Neural cell (in vitro differentiated cells): ENCODE measurements at regions not wholly inside any gene's neighbourhood (a gene's known extent, or its start where the extent isn't known, plus 50 kb on each side); places are given as distances from the start of the nearest gene placed in this dataset.

Source experiments
- H2AFZ ChIP-seq: fragments of 200-600, 300-800 bp; sonication (generic), shearing (Covaris generic); 2 replicates; pipeline ENCODE4 v1.6.0; 2014; ENCODE audit warnings: low read depth, mild to moderate bottlenecking, antibody characterized with exemption, low read length, moderate library complexity
- H3F3A ChIP-seq: fragments of 200-600 bp; shearing (Covaris generic); 2 replicates; pipeline ENCODE4 v1.6.1; 2016; ENCODE audit warnings: mild to moderate bottlenecking, moderate library complexity, mixed read lengths, antibody characterized with exemption, low read length; ENCODE audit not compliant: insufficient read depth, poor library complexity, severe bottlenecking
- H3K27ac ChIP-seq: fragments of 200-600, 300-800 bp; sonication (generic), shearing (Covaris generic); 2 replicates; pipeline ENCODE4 v1.5.1; 2014; ENCODE audit warnings: mild to moderate bottlenecking, low read length, moderate library complexity
- H3K27me3 ChIP-seq: fragments of 300-800, 200-600 bp; sonication (generic), shearing (Covaris generic); 2 replicates; pipeline ENCODE4 v1.6.0; 2014; ENCODE audit warnings: mild to moderate bottlenecking, low read depth, low read length, moderate library complexity; ENCODE audit not compliant: insufficient read depth
- H3K36me3 ChIP-seq: fragments of 300-800, 200-600 bp; sonication (generic), shearing (Covaris generic); 2 replicates; pipeline ENCODE4 v1.5.1; 2014; ENCODE audit warnings: mild to moderate bottlenecking, antibody characterized with exemption, low read length, moderate library complexity; ENCODE audit not compliant: insufficient read depth
- H3K4me2 ChIP-seq: fragments of 300-800, 200-600 bp; sonication (generic), shearing (Covaris generic); 2 replicates; pipeline ENCODE4 v1.6.0; 2014; ENCODE audit warnings: mild to moderate bottlenecking, low read length
- H3K4me3 ChIP-seq: fragments of 300-800, 200-600 bp; sonication (generic), shearing (Covaris generic); 2 replicates; pipeline ENCODE4 v1.5.1; 2014; ENCODE audit warnings: mild to moderate bottlenecking, low read length, moderate library complexity
- H3K79me2 ChIP-seq: fragments of 200-600 bp; shearing (Covaris generic); replicated peaks from 2 replicates; pipeline ENCODE4 v1.6.0; 2014; ENCODE audit warnings: mild to moderate bottlenecking, low read length, moderate library complexity; ENCODE audit not compliant: insufficient read depth
- H3K9ac ChIP-seq: fragments of 300-800, 200-600 bp; sonication (generic), shearing (Covaris generic); 2 replicates; pipeline ENCODE4 v1.6.1; 2016; ENCODE audit warnings: mild to moderate bottlenecking, low read length, mixed read lengths
- H3K9me2 ChIP-seq: fragments of 200-600 bp; shearing (Covaris generic); 2 replicates; pipeline ENCODE4 v1.6.1; 2016; ENCODE audit warnings: mild to moderate bottlenecking, low read length, mixed read lengths; ENCODE audit not compliant: insufficient read depth
- H3K9me3 ChIP-seq: fragments of 200-600, 300-800 bp; sonication (generic), shearing (Covaris generic); 2 replicates; pipeline ENCODE4 v1.6.1; 2016; ENCODE audit warnings: mild to moderate bottlenecking, mixed run types, low read length, moderate library complexity, mixed read lengths
- H4K20me1 ChIP-seq: fragments of 200-600 bp; shearing (Covaris generic); 2 replicates; pipeline ENCODE4 v1.6.1; 2016; ENCODE audit warnings: mild to moderate bottlenecking, mixed run types; ENCODE audit not compliant: insufficient read depth
- EP300 ChIP-seq: fragments of 450-650 bp; conservative IDR thresholded peaks from 2 replicates; pipeline ENCODE4 v1.6.1; 2014; ENCODE audit warnings: antibody characterized with exemption, mild to moderate bottlenecking, moderate library complexity; ENCODE audit not compliant: poor library complexity, severe bottlenecking
- EZH2 ChIP-seq: fragments of 200-600, 300-800 bp; shearing (Covaris generic), sonication (generic); IDR thresholded peaks from 2 replicates; pipeline ENCODE4 v1.6.1; 2014; ENCODE audit warnings: antibody characterized with exemption, low read length, borderline replicate concordance, mild to moderate bottlenecking; ENCODE audit not compliant: insufficient read depth, poor library complexity, severe bottlenecking
- MXI1 ChIP-seq: fragments of 450-650 bp; conservative IDR thresholded peaks from 2 replicates; pipeline ENCODE4 v1.6.1; 2014; ENCODE audit warnings: antibody characterized with exemption, mild to moderate bottlenecking; ENCODE audit not compliant: poor library complexity, severe bottlenecking
- POLR2AphosphoS5 ChIP-seq: IDR thresholded peaks from 2 replicates; pipeline ENCODE4 v1.6.1; 2012
- RAD21 ChIP-seq: fragments of 450-650 bp; conservative IDR thresholded peaks from 2 replicates; pipeline ENCODE4 v1.6.1; 2014; ENCODE audit warnings: antibody characterized with exemption, mild to moderate bottlenecking, moderate library complexity
- SMC3 ChIP-seq: fragments of 450-650 bp; conservative IDR thresholded peaks from 2 replicates; pipeline ENCODE4 v1.6.1; 2014; ENCODE audit warnings: antibody characterized with exemption, mild to moderate bottlenecking, moderate library complexity; ENCODE audit not compliant: poor library complexity
- TAF1 ChIP-seq: IDR thresholded peaks from 2 replicates; pipeline ENCODE4 v1.6.1; 2012; ENCODE audit warnings: low read depth
- TF ChIP-seq, protein P1 (sequence below): fragments of 450-650 bp; IDR thresholded peaks from 2 replicates; pipeline ENCODE4 v1.5.1; 2014; ENCODE audit warnings: antibody characterized with exemption, mild to moderate bottlenecking, moderate library complexity; ENCODE audit not compliant: poor library complexity, severe bottlenecking
- TF ChIP-seq, protein P2 (sequence below): IDR thresholded peaks from 2 replicates; pipeline ENCODE4 v1.6.1; 2012; ENCODE audit warnings: borderline replicate concordance

DNA sequence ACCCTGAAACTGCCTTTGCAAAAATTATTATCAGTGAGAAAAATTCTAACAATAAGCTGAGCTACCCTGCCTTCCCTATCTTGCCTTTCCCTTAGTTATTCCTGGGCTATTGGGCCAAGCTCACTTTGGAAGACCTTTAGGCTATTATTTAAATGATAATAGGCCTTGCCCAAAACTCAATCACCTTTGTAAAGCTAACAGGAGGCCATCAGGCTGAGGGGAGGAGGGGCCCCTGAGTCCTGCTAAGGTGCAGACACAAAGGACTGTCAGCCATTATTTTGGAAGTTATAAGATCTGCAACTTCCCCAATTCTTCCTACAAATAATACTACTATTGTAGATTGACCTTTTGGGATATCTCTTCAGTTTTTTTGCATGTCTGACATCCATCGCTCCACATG is 278.8 kb upstream of the DIAPH2 start:
- no peaks in the 10 kb centered on the region for H4K20me1 ChIP-seq
- TF ChIP-seq SMC3 (no peak), MXI1 (no peak), EZH2 (no peak), TAF1 (no peak), POLR2AphosphoS5 (no peak), RAD21 (no peak), EP300 (no peak)
- TF ChIP-seq, protein P1, sequence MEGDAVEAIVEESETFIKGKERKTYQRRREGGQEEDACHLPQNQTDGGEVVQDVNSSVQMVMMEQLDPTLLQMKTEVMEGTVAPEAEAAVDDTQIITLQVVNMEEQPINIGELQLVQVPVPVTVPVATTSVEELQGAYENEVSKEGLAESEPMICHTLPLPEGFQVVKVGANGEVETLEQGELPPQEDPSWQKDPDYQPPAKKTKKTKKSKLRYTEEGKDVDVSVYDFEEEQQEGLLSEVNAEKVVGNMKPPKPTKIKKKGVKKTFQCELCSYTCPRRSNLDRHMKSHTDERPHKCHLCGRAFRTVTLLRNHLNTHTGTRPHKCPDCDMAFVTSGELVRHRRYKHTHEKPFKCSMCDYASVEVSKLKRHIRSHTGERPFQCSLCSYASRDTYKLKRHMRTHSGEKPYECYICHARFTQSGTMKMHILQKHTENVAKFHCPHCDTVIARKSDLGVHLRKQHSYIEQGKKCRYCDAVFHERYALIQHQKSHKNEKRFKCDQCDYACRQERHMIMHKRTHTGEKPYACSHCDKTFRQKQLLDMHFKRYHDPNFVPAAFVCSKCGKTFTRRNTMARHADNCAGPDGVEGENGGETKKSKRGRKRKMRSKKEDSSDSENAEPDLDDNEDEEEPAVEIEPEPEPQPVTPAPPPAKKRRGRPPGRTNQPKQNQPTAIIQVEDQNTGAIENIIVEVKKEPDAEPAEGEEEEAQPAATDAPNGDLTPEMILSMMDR, result no peak
- TF ChIP-seq, protein P2, sequence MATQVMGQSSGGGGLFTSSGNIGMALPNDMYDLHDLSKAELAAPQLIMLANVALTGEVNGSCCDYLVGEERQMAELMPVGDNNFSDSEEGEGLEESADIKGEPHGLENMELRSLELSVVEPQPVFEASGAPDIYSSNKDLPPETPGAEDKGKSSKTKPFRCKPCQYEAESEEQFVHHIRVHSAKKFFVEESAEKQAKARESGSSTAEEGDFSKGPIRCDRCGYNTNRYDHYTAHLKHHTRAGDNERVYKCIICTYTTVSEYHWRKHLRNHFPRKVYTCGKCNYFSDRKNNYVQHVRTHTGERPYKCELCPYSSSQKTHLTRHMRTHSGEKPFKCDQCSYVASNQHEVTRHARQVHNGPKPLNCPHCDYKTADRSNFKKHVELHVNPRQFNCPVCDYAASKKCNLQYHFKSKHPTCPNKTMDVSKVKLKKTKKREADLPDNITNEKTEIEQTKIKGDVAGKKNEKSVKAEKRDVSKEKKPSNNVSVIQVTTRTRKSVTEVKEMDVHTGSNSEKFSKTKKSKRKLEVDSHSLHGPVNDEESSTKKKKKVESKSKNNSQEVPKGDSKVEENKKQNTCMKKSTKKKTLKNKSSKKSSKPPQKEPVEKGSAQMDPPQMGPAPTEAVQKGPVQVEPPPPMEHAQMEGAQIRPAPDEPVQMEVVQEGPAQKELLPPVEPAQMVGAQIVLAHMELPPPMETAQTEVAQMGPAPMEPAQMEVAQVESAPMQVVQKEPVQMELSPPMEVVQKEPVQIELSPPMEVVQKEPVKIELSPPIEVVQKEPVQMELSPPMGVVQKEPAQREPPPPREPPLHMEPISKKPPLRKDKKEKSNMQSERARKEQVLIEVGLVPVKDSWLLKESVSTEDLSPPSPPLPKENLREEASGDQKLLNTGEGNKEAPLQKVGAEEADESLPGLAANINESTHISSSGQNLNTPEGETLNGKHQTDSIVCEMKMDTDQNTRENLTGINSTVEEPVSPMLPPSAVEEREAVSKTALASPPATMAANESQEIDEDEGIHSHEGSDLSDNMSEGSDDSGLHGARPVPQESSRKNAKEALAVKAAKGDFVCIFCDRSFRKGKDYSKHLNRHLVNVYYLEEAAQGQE, result no peak
- H3K4me2 ChIP-seq, result no peak overlapping the region
- no peaks in the 10 kb centered on the region for H3K9me3 ChIP-seq
- no peak overlapping the region for H3K9ac ChIP-seq
- H3K27me3 ChIP-seq, result no peaks in the 10 kb centered on the region
- no peak overlapping the region for H2AFZ ChIP-seq
- H3F3A ChIP-seq, result no peaks in the 10 kb centered on the region
- no peak overlapping the region for H3K4me3 ChIP-seq
- no peaks in the 10 kb centered on the region for H3K36me3 ChIP-seq
- H3K79me2 ChIP-seq, result no peaks in the 10 kb centered on the region
- H3K27ac ChIP-seq, result no peak overlapping the region
- H3K9me2 ChIP-seq, result no peaks in the 10 kb centered on the region

DNA sequence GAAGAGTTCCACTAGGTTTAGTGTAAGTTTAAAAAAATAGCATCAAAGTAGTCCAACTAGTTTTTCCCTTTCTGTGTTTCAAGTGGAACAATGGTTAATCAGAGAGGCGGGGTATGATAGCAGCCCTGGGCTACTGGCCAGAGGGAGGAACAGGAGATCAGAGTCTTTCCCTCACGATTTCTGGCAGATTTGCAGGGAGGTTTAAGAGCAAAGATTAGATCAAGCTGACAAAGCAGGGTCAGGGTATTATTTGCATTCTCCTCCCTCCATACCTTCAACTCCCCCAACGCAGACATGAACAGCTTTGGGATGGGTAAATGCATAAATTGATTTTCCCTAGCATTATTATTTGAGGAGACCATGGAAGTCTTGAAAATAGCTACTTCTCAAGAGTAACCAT is 277.6 kb upstream of the DIAPH2 start:
- H3K4me2 ChIP-seq, result no peak overlapping the region

More for the DNA sequence above, 277.6 kb upstream of the DIAPH2 start:
- Histone ChIP-seq H3K27me3 (no peaks in the 10 kb centered on the region), H3K27ac (no peak overlapping the region), H3K4me3 (no peak overlapping the region), H4K20me1 (no peaks in the 10 kb centered on the region), H2AFZ (no peak overlapping the region), H3K9ac (no peak overlapping the region), H3K9me3 (no peaks in the 10 kb centered on the region), H3K36me3 (no peaks in the 10 kb centered on the region), H3F3A (no peaks in the 10 kb centered on the region), H3K79me2 (no peaks in the 10 kb centered on the region), H3K9me2 (no peaks in the 10 kb centered on the region)
- TF ChIP-seq POLR2AphosphoS5 (no peak), TAF1 (no peak), SMC3 (no peak), EP300 (no peak), MXI1 (no peak)
- TF ChIP-seq, protein P2, result no peak
